Fibroblast of skin of left biceps (primary cell): ENCODE measurements at regions not wholly inside any gene's neighbourhood (a gene's known extent, or its start where the extent isn't known, plus 50 kb on each side); places are given as distances from the start of the nearest gene placed in this dataset.
"Not testable (repeated sequence)": the region's sequence is repeated elsewhere in the genome, so short reads cannot be mapped to it uniquely, and the experiment has no call there.

Source experiments
- DNase-seq, 2 experiments: peaks; one replicate each; pipeline ENCODE4 v3.0.0-alpha.2; 2013; ENCODE audit warnings: low read depth in 2 of 2

- DNase-seq: no peak
These were observed 148.1 kb downstream of the TRIML1 start for GRCh38 chr4:188287169-188287894.

GRCh38 chr4:188289531-188290125, 150.4 kb downstream of the TRIML1 start:
- no peak for DNase-seq

GRCh38 chr4:188295899-188296298, 156.7 kb downstream of the TRIML1 start:
- DNase-seq: peak; percentile 43 to 45

GRCh38 chr4:188296331-188296730, 157.1 kb downstream of the TRIML1 start:
- no peak for DNase-seq

GRCh38 chr4:188297873-188298272, 158.6 kb downstream of the TRIML1 start:
- DNase-seq: peak in 1 of 2 experiments; percentile 4

- DNase-seq: peak in 1 of 2 experiments; percentile 2
These were observed 159.9 kb downstream of the TRIML1 start for GRCh38 chr4:188299161-188299560.

GRCh38 chr4:188300385-188300784, 161.1 kb downstream of the TRIML1 start:
- no peak for DNase-seq

GRCh38 chr4:188305690-188306089, 166.4 kb downstream of the TRIML1 start:
- no peak for DNase-seq

GRCh38 chr4:188307591-188307990, 168.3 kb downstream of the TRIML1 start:
- DNase-seq: no peak

GRCh38 chr4:188308142-188308541, 168.9 kb downstream of the TRIML1 start:
- DNase-seq: no peak

- DNase-seq: no peak
These were observed 177.2 kb downstream of the TRIML1 start for GRCh38 chr4:188316391-188316790.

GRCh38 chr4:188328966-188329365, 189.7 kb downstream of the TRIML1 start:
- DNase-seq: no peak

- DNase-seq: no peak
These were observed 190.3 kb downstream of the TRIML1 start for GRCh38 chr4:188329521-188329920.

- no peak for DNase-seq
These were observed 193.0 kb downstream of the TRIML1 start for GRCh38 chr4:188332265-188332664.

GRCh38 chr4:188336891-188337290, 197.7 kb downstream of the TRIML1 start:
- no peak for DNase-seq

GRCh38 chr4:188341428-188341827, 202.2 kb downstream of the TRIML1 start:
- no peak for DNase-seq

- DNase-seq: no peak
These were observed 207.0 kb downstream of the TRIML1 start for GRCh38 chr4:188346171-188346809.

GRCh38 chr4:188347339-188347738, 208.1 kb downstream of the TRIML1 start:
- no peak for DNase-seq

- DNase-seq: not testable (repeated sequence)
These were observed 210.3 kb downstream of the TRIML1 start for GRCh38 chr4:188349569-188349968.

GRCh38 chr4:188363196-188363595, 224.0 kb downstream of the TRIML1 start:
- no peak for DNase-seq

- no peak for DNase-seq
These were observed 231.5 kb downstream of the TRIML1 start for GRCh38 chr4:188370777-188371176.

- DNase-seq: peak; percentile 42 to 62
These were observed 232.8 kb downstream of the TRIML1 start for GRCh38 chr4:188372058-188372457.

- no peak for DNase-seq
These were observed 233.6 kb downstream of the TRIML1 start for GRCh38 chr4:188372829-188373228.
